Fibroblast of the aortic adventitia (primary cell): ENCODE measurements at regions not wholly inside any gene's neighbourhood (a gene's known extent, or its start where the extent isn't known, plus 50 kb on each side); places are given as distances from the start of the nearest gene placed in this dataset.

Experiments
- DNase-seq: peaks from one replicate; pipeline ENCODE4 v3.0.0-alpha.2; 2010; ENCODE audit warnings: low read depth
- H3K4me3 ChIP-seq: 2 replicates; pipeline ENCODE4 v1.5.1; 2011; ENCODE audit warnings: low read depth, mild to moderate bottlenecking, control low read depth, low read length, moderate library complexity
- TF ChIP-seq, protein P1 (sequence below): IDR thresholded peaks from 2 replicates; pipeline ENCODE4 v1.5.1; 2011; ENCODE audit warnings: mild to moderate bottlenecking, low read length, control low read depth, inconsistent platforms; ENCODE audit not compliant: insufficient read depth

DNA sequence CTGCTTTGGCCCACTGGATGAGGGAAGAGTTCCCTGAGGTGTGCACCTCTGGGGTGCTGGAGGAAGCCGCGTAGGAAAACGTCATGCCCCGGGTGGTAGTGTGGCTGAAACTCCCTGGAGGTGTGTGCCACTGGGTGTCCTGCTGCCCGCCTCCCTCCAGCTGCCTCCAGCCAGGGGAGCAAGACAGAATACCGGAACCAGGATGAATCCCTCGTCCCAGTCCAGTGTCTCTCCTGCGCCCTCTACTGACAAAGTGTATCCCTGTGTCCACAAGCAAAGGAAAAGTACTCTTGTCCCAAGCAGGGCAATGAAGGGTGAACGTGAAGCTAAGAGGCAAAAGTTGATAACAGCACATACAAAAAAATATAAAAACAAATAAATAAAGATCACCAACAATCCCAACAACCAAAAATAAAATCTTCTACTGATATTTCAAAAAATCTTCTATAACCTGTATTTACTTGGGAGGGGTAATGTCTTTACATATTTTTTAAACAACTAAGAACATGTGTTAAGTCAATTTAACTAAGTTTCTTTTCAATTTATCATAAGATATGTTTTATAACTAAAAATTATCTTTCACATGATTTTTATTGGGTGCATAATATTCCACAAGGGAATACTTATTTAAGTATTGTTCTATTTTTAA, 437.6 kb downstream of the MAFB start:
- DNase-seq, result peak; percentile 25
- TF ChIP-seq, protein P1, sequence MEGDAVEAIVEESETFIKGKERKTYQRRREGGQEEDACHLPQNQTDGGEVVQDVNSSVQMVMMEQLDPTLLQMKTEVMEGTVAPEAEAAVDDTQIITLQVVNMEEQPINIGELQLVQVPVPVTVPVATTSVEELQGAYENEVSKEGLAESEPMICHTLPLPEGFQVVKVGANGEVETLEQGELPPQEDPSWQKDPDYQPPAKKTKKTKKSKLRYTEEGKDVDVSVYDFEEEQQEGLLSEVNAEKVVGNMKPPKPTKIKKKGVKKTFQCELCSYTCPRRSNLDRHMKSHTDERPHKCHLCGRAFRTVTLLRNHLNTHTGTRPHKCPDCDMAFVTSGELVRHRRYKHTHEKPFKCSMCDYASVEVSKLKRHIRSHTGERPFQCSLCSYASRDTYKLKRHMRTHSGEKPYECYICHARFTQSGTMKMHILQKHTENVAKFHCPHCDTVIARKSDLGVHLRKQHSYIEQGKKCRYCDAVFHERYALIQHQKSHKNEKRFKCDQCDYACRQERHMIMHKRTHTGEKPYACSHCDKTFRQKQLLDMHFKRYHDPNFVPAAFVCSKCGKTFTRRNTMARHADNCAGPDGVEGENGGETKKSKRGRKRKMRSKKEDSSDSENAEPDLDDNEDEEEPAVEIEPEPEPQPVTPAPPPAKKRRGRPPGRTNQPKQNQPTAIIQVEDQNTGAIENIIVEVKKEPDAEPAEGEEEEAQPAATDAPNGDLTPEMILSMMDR, result peak; percentile 56

GRCh38 chr20:40249805-40250204, 439.2 kb downstream of the MAFB start:
- no peak for DNase-seq
- no peak overlapping the region for H3K4me3 ChIP-seq
- TF ChIP-seq, protein P1, result no peak

More for the DNA sequence above, 437.6 kb downstream of the MAFB start:
- no peak overlapping the region for H3K4me3 ChIP-seq

DNA sequence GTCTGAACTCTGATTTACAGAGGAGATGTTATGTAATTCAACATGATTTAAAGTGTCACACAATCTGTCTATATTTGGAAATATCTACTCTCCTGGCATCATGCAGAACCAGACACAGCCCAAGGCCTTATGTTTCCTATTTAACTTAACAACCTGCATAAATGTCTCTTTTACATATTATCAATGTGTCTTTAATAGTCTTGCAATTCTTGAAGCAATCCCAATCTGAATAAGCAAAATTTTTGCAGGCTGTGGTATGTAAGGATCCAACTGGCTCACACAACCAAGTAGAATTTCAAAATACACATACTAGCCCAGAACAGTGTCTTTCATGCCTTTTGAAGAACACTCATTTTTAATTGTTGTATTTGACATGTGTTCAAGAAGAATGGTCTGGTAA, 443.2 kb downstream of the MAFB start:
- TF ChIP-seq, protein P1, result no peak
- no peak for DNase-seq
- H3K4me3 ChIP-seq, result no peak overlapping the region

DNA sequence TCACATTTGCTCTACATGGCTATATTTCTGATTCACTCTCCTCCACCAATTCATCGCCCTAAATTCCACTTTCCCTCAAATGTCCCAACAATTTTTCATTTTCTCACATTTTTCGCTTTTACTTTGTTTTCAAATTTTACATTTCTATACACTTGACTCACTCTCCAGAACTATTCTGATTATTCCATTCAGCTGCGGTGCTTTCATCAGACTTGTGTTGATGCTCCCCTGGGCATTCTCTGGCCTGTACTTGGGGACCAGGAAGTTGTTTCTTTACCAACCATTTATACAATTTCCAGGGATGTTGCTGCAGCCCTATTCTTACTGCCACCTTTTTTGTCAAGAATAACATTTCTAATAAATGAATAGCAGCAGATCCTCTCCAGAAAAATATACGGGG, 444.8 kb downstream of the MAFB start:
- DNase-seq, result no peak
- H3K4me3 ChIP-seq, result no peak overlapping the region
- TF ChIP-seq, protein P1, result no peak

DNA sequence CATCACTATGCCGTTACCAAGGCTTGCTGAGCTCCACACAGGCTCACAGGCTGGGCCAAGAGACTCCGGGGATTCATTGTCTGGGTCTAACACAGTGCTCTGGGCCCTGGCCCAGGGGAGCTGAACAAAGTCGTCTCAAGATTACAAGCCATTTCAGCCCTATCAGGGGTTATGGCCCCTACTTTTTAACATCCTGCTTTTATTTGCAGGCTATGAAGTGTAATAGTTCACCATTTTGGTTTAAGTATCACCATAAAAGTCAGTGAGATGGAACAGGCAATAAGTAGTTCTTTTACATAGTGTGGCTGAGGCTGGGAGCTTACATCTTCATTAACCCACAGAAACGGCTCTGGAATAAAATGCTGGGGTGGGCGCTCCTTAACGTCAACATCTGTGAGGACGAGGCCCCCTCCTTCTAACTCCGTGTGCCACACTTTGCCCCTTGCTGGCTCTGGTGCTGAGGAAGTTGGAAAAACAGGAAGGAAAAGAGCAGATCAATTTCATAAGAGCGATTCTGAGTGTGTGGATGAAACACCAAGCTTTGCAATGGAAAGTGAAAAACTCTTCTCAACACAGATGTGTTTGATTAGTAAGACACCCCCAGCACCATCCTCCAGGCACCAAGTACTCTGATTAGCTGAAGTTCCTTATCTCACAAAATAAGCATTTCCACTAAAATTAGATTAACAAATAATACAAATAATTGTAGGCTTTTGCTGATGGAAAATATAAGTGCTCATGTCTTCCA, 447.3 kb downstream of the MAFB start:
- TF ChIP-seq, protein P1, result no peak
- DNase-seq, result no peak
- H3K4me3 ChIP-seq, result no peak overlapping the region

DNA sequence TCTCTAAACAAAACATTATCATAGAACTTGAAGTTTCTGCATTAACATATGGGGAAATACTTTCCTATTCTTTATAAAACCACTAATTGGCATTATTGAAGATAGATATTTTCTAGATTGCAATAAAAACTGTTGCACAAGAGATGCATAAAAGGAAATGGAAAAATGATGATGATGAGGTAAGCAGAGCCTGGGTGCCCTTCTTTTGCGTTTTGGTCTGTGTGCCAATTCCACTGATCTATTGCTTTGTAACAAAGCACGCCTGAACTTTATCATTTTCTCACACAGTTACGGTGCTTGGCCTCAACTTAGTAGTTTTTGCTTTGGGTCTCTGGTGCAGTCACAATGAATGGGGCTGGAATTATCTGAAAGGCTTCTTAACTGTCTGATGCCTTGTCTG, 450.5 kb downstream of the MAFB start:
- H3K4me3 ChIP-seq, result no peak overlapping the region
- TF ChIP-seq, protein P1, result no peak
- no peak for DNase-seq
